ENCODE measurements at regions not wholly inside any gene's neighbourhood (a gene's known extent, or its start where the extent isn't known, plus 50 kb on each side); places are given as distances from the start of the nearest gene placed in this dataset.

DNA sequence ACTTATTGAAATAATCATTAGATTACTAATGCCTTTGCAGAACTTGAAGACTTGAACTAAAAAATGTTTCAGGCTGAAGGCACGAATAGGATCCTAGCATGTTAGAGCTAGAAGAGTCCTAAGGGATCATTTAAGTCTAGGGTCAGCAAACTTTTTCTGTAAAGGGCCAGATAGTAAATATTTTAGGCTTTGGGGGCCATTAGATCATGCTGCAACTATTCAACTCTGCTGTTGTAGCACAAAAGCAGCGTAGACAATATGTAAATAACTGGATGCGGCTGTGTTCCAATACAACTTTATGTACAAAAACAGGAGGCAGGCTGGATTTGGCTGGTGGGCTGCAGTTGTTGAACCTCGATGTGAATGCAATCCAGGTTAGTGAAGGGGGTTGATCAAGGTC lies 221.7 kb downstream of the ATP23 start:
- no peaks in the 10 kb centered on the region for H3K27me3 ChIP-seq (ENCODE audit: low read length)
- H3K4me1 ChIP-seq (ENCODE audit: insufficient read depth, low read length), result no peaks in the 10 kb centered on the region
- H3K9me3 ChIP-seq (ENCODE audit: low read length), result no peaks in the 10 kb centered on the region
- no peak for TF ChIP-seq EZH2phosphoT487 (IDR thresholded peaks at IDR 0.05; ENCODE audit: borderline replicate concordance, low read length)
- TF ChIP-seq CTCF (conservative IDR thresholded peaks at IDR 0.05; ENCODE audit: low read depth, low read length), result no peak
- no peak for TF ChIP-seq EZH2 (IDR thresholded peaks at IDR 0.05; ENCODE audit: low read length, unreplicated experiment)
- no peaks in the 10 kb centered on the region for H4K20me1 ChIP-seq (ENCODE audit: low read length)
- CTCF ChIA-PET, result no interaction called here
- no peak overlapping the region for H3K9ac ChIP-seq (ENCODE audit: low read length)
- H3K4me3 ChIP-seq (ENCODE audit: low read length), result no peak overlapping the region
- ATAC-seq (no peak), DNase-seq (no peak)
- H3K27ac ChIP-seq (ENCODE audit: low read length), result no peak overlapping the region
- no peaks in the 10 kb centered on the region for H3K9me2 ChIP-seq (replicated peaks; ENCODE audit: low read length)
- BruUV-seq (replicated peaks), result no TSS peak
- H3K36me3 ChIP-seq (ENCODE audit: low read depth, low read length), result no peaks in the 10 kb centered on the region
- H3K4me2 ChIP-seq (ENCODE audit: low read length), result no peak overlapping the region
- H3K79me2 ChIP-seq (ENCODE audit: low read length), result no peaks in the 10 kb centered on the region
- POLR2A ChIA-PET (ENCODE audit: unreplicated experiment), result no interaction called here
- no peaks in the 10 kb centered on the region for H3F3A ChIP-seq (ENCODE audit: low read length, unreplicated experiment)
- no peak overlapping the region for H2AFZ ChIP-seq (ENCODE audit: low read length)
- intact Hi-C loops (cut with micrococcal nuclease), result no loop called here

DNA sequence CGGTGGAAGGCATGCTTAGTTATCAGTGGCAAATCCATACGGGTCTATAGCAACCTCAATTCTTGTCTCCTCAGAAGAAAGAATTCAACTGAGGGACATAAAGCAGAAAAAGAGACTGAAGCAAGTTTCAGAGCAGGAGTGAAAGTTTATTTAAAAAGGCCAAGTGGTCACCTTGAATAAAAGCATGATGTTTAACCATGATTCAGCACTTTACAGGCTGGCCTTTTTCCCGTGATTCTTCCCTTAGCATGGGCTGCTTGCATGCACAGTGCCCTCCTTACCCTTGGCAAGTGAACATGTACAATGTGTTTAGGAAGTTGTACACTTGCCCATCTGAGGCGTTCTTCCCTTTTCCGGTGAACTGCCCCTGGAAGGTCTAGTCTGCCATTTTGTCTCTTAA lies 225.3 kb downstream of the ATP23 start:
- ATAC-seq, result no peak
- Histone ChIP-seq H3K4me2 (ENCODE audit: low read length) (no peak overlapping the region), H4K20me1 (ENCODE audit: low read length) (no peaks in the 10 kb centered on the region), H3K9ac (ENCODE audit: low read length) (no peak overlapping the region), H2AFZ (ENCODE audit: low read length) (no peak overlapping the region), H3K27me3 (ENCODE audit: low read length) (no peaks in the 10 kb centered on the region), H3K4me1 (ENCODE audit: insufficient read depth, low read length) (no peaks in the 10 kb centered on the region), H3K4me3 (ENCODE audit: low read length) (no peak overlapping the region), H3K9me2 (replicated peaks; ENCODE audit: low read length) (0 out of 2 replicates have a peak, but pooled peaks cover 4% of the 10 kb centered on the region), H3K79me2 (ENCODE audit: low read length) (no peaks in the 10 kb centered on the region), H3K36me3 (ENCODE audit: low read depth, low read length) (no peaks in the 10 kb centered on the region), H3F3A (ENCODE audit: low read length, unreplicated experiment) (no peaks in the 10 kb centered on the region), H3K27ac (ENCODE audit: low read length) (no peak overlapping the region), H3K9me3 (ENCODE audit: low read length) (no peaks in the 10 kb centered on the region)
- no peak for DNase-seq
- no TSS peak for BruUV-seq (replicated peaks)
- ChIA-PET POLR2A (ENCODE audit: unreplicated experiment) (no interaction called here), CTCF (no interaction called here)
- intact Hi-C loops (cut with micrococcal nuclease), result no loop called here
- no peak for TF ChIP-seq EZH2 (IDR thresholded peaks at IDR 0.05; ENCODE audit: low read length, unreplicated experiment)
- TF ChIP-seq CTCF (conservative IDR thresholded peaks at IDR 0.05; ENCODE audit: low read depth, low read length), result no peak
- TF ChIP-seq EZH2phosphoT487 (IDR thresholded peaks at IDR 0.05; ENCODE audit: borderline replicate concordance, low read length), result no peak

DNA sequence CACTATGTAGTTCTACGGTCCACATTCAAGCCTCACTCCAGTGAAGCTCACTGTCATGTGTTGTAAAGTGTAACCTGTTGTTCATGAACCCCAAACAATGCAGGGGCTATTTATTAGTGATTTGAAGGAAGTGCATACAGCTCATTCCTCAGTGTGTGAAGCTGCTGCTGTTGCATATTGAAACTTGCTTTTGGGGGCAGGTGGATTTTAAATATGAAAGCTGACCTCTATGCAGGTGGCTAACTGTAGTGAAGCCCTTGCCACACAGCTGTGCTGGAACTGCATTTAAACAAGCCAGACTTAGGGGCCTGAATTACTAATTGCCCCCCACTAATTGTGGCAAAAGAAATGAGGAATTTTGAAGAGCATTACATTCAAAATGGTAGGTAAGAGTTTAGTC lies 226.3 kb downstream of the ATP23 start:
- H4K20me1 ChIP-seq (ENCODE audit: low read length), result no peaks in the 10 kb centered on the region
- intact Hi-C loops (cut with micrococcal nuclease), result no loop called here
- CTCF ChIA-PET, result no interaction called here

More for the DNA sequence above, 226.3 kb downstream of the ATP23 start:
- H3F3A ChIP-seq (ENCODE audit: low read length, unreplicated experiment), result no peaks in the 10 kb centered on the region
- no peak overlapping the region for H3K27ac ChIP-seq (ENCODE audit: low read length)
- H2AFZ ChIP-seq (ENCODE audit: low read length), result no peak overlapping the region
- no peaks in the 10 kb centered on the region for H3K36me3 ChIP-seq (ENCODE audit: low read depth, low read length)
- no peaks in the 10 kb centered on the region for H3K27me3 ChIP-seq (ENCODE audit: low read length)
- TF ChIP-seq CTCF (conservative IDR thresholded peaks at IDR 0.05; ENCODE audit: low read depth, low read length), result no peak
- no peak for TF ChIP-seq EZH2 (IDR thresholded peaks at IDR 0.05; ENCODE audit: low read length, unreplicated experiment)
- no peak for TF ChIP-seq EZH2phosphoT487 (IDR thresholded peaks at IDR 0.05; ENCODE audit: borderline replicate concordance, low read length)
- H3K9ac ChIP-seq (ENCODE audit: low read length), result no peak overlapping the region
- no TSS peak for BruUV-seq (replicated peaks)
- no peaks in the 10 kb centered on the region for H3K9me3 ChIP-seq (ENCODE audit: low read length)
- H3K9me2 ChIP-seq (replicated peaks; ENCODE audit: low read length), result 0 out of 2 replicates have a peak, but pooled peaks cover 4% of the 10 kb centered on the region
- no peaks in the 10 kb centered on the region for H3K79me2 ChIP-seq (ENCODE audit: low read length)
- POLR2A ChIA-PET (ENCODE audit: unreplicated experiment), result no interaction called here
- H3K4me2 ChIP-seq (ENCODE audit: low read length), result no peak overlapping the region
- no peaks in the 10 kb centered on the region for H3K4me1 ChIP-seq (ENCODE audit: insufficient read depth, low read length)
- H3K4me3 ChIP-seq (ENCODE audit: low read length), result no peak overlapping the region
- no peak for ATAC-seq
- no peak for DNase-seq
